Hepatocyte (in vitro differentiated cells): ENCODE measurements at regions not wholly inside any gene's neighbourhood (a gene's known extent, or its start where the extent isn't known, plus 50 kb on each side); places are given as distances from the start of the nearest gene placed in this dataset.

Source experiments
- EZH2 ChIP-seq: fragments of 200-600 bp; sonication (generic); IDR thresholded peaks from 2 replicates; pipeline ENCODE4 v1.6.1; 2016; ENCODE audit warnings: antibody characterized with exemption, mild to moderate bottlenecking, borderline replicate concordance
- EZH2phosphoT487 ChIP-seq: fragments of 200-600 bp; sonication (generic); IDR thresholded peaks from one replicate; pipeline ENCODE4 v1.6.1; 2018; ENCODE audit warnings: antibody characterized with exemption, mild to moderate bottlenecking, low read depth, moderate library complexity; ENCODE audit not compliant: unreplicated experiment, severe bottlenecking
- TF ChIP-seq, protein P1 (sequence below): fragments of 200-600 bp; sonication (generic); IDR thresholded peaks from 2 replicates; pipeline ENCODE4 v1.5.1; 2016; ENCODE audit warnings: antibody characterized with exemption, mild to moderate bottlenecking; ENCODE audit not compliant: poor library complexity

DNA sequence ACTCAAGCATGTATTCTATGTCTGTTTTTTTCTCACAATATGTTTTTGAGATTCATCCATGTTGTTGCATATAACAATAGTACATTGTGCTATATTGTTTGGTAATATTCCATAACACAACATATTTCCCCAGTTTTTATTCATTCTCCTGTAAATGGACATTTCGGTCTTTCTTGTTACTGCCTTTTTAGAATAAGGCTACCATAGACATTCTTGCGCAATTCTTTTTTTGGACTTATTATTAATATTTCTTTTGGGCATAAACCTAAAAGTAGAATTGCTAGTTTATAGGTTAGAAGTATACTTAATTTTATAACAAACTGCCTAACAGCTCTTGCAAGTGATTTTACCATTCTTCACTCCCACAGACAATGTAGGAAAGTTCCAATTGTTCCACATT is 573.0 kb downstream of the ADGRL2 start:
- TF ChIP-seq, protein P1, sequence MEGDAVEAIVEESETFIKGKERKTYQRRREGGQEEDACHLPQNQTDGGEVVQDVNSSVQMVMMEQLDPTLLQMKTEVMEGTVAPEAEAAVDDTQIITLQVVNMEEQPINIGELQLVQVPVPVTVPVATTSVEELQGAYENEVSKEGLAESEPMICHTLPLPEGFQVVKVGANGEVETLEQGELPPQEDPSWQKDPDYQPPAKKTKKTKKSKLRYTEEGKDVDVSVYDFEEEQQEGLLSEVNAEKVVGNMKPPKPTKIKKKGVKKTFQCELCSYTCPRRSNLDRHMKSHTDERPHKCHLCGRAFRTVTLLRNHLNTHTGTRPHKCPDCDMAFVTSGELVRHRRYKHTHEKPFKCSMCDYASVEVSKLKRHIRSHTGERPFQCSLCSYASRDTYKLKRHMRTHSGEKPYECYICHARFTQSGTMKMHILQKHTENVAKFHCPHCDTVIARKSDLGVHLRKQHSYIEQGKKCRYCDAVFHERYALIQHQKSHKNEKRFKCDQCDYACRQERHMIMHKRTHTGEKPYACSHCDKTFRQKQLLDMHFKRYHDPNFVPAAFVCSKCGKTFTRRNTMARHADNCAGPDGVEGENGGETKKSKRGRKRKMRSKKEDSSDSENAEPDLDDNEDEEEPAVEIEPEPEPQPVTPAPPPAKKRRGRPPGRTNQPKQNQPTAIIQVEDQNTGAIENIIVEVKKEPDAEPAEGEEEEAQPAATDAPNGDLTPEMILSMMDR, result no peak
- TF ChIP-seq EZH2 (no peak), EZH2phosphoT487 (no peak)
